Neural crest cell (in vitro differentiated cells): ENCODE measurements at regions not wholly inside any gene's neighbourhood (a gene's known extent, or its start where the extent isn't known, plus 50 kb on each side); places are given as distances from the start of the nearest gene placed in this dataset.
"Not testable (repeated sequence)": the region's sequence is repeated elsewhere in the genome, so short reads cannot be mapped to it uniquely, and the experiment has no call there.

Experiments
- DNase-seq: peaks from one replicate; pipeline ENCODE4 v3.0.0; 2021; ENCODE audit warnings: low read depth, mixed read lengths, low spot score
- H3K27ac Mint-ChIP-seq: one replicate; pipeline ENCODE4 v1.8.0; 2021; ENCODE audit warnings: mild to moderate bottlenecking, mixed read lengths; ENCODE audit not compliant: unreplicated experiment
- H3K27me3 Mint-ChIP-seq: 2 replicates; pipeline ENCODE4 v1.8.0; 2021; ENCODE audit warnings: low read depth, mild to moderate bottlenecking, mixed read lengths
- H3K36me3 Mint-ChIP-seq: 2 replicates; pipeline ENCODE4 v1.8.0; 2021; ENCODE audit warnings: low read depth, mild to moderate bottlenecking, mixed read lengths
- H3K4me1 Mint-ChIP-seq: 2 replicates; pipeline ENCODE4 v1.8.0; 2021; ENCODE audit warnings: mixed read lengths
- H3K4me3 Mint-ChIP-seq: one replicate; pipeline ENCODE4 v1.8.0; 2021; ENCODE audit warnings: mild to moderate bottlenecking, mixed read lengths
- H3K9me3 Mint-ChIP-seq: 2 replicates; pipeline ENCODE4 v1.8.0; 2021; ENCODE audit warnings: mixed read lengths
- CTCF ChIP-seq: fragments of 200-600 bp; sonication (generic); conservative IDR thresholded peaks from 2 replicates; pipeline ENCODE4 v1.5.0; 2021; ENCODE audit warnings: antibody characterized with exemption, mild to moderate bottlenecking

GRCh38 chr9:71514344-71514975 lies 253.9 kb downstream of the CEMIP2 start:
- no peak overlapping the region for H3K27ac Mint-ChIP-seq
- no peak for TF ChIP-seq CTCF
- no peak for DNase-seq
- no peaks in the 10 kb centered on the region for H3K27me3 Mint-ChIP-seq
- H3K4me3 Mint-ChIP-seq, result no peak overlapping the region
- H3K9me3 Mint-ChIP-seq, result peaks cover 2% of the 10 kb centered on the region
- peaks cover 9% of the 10 kb centered on the region for H3K4me1 Mint-ChIP-seq
- H3K36me3 Mint-ChIP-seq, result no peaks in the 10 kb centered on the region

GRCh38 chr9:71509054-71509453 lies 259.3 kb downstream of the CEMIP2 start:
- TF ChIP-seq CTCF, result no peak
- H3K4me3 Mint-ChIP-seq, result no peak overlapping the region

GRCh38 chr9:71508141-71508540 lies 260.2 kb downstream of the CEMIP2 start:
- H3K27me3 Mint-ChIP-seq, H3K36me3 Mint-ChIP-seq, H3K27ac Mint-ChIP-seq, DNase-seq, H3K4me3 Mint-ChIP-seq, H3K4me1 Mint-ChIP-seq, H3K9me3 Mint-ChIP-seq: not testable (repeated sequence)

More at GRCh38 chr9:71509054-71509453, 259.3 kb downstream of the CEMIP2 start:
- no peak for DNase-seq
- Mint-ChIP-seq H3K36me3 (no peaks in the 10 kb centered on the region), H3K27me3 (no peaks in the 10 kb centered on the region), H3K4me1 (no peaks in the 10 kb centered on the region), H3K27ac (no peak overlapping the region), H3K9me3 (peaks cover 2% of the 10 kb centered on the region)

DNA sequence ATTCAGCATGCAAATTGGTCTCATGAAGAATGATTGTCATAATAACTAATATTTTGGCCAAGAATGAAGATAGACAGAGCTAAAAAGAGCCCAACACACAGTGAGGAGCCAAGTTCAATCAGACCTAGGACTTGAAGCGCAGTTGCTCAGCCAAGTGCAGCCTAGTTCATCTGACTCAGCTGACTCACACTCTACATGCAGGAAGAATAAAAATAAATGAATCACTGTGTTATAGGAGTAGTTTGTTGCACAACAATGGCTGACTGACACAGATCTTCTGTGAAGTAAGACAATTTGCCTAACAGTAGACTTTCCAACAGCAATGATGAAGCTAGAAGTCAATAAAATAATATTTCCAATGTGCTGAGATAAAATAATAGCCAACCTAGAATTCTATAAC lies 261.5 kb downstream of the CEMIP2 start:
- H3K27me3 Mint-ChIP-seq, result no peaks in the 10 kb centered on the region
- no peak for TF ChIP-seq CTCF
- no peak overlapping the region for H3K4me3 Mint-ChIP-seq
- H3K9me3 Mint-ChIP-seq, result peaks cover 2% of the 10 kb centered on the region
- no peaks in the 10 kb centered on the region for H3K36me3 Mint-ChIP-seq
- H3K4me1 Mint-ChIP-seq, result no peaks in the 10 kb centered on the region
- DNase-seq, result no peak
- no peak overlapping the region for H3K27ac Mint-ChIP-seq

DNA sequence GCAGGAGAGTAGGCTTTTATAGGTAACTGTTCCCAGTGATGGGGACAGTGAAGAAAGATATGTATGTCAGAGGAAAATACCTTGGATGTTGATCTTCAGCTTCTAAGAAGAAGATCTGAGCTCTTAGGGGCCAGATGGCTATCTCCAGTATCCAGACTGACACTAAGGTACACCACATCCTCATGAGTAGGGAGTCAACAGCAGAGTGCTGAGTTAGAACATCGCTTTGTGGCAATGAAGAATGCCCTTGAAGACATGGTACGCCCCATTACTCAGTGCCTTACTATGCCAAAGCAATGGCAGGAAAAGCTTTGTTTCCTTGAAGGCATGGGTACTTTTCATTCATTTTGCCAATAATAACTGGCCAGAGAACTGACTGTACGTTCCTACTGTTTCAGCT lies 263.7 kb downstream of the CEMIP2 start:
- no peaks in the 10 kb centered on the region for H3K4me1 Mint-ChIP-seq
- H3K27me3 Mint-ChIP-seq, result no peaks in the 10 kb centered on the region
- no peak overlapping the region for H3K4me3 Mint-ChIP-seq
- no peak for TF ChIP-seq CTCF
- H3K27ac Mint-ChIP-seq, result no peak overlapping the region
- no peaks in the 10 kb centered on the region for H3K36me3 Mint-ChIP-seq
- no peaks in the 10 kb centered on the region for H3K9me3 Mint-ChIP-seq
- DNase-seq, result no peak

- H3K4me1 Mint-ChIP-seq, result no peaks in the 10 kb centered on the region
- H3K27me3 Mint-ChIP-seq, result no peaks in the 10 kb centered on the region
- H3K36me3 Mint-ChIP-seq, result no peaks in the 10 kb centered on the region
- peaks cover 9% of the 10 kb centered on the region for H3K9me3 Mint-ChIP-seq
- H3K4me3 Mint-ChIP-seq, result no peak overlapping the region
- no peak overlapping the region for H3K27ac Mint-ChIP-seq
- TF ChIP-seq CTCF, result no peak
- no peak for DNase-seq
Measured at GRCh38 chr9:71498691-71499090, 269.6 kb downstream of the CEMIP2 start.
